ENCODE measurements at regions not wholly inside any gene's neighbourhood (a gene's known extent, or its start where the extent isn't known, plus 50 kb on each side); places are given as distances from the start of the nearest gene placed in this dataset.

DNA sequence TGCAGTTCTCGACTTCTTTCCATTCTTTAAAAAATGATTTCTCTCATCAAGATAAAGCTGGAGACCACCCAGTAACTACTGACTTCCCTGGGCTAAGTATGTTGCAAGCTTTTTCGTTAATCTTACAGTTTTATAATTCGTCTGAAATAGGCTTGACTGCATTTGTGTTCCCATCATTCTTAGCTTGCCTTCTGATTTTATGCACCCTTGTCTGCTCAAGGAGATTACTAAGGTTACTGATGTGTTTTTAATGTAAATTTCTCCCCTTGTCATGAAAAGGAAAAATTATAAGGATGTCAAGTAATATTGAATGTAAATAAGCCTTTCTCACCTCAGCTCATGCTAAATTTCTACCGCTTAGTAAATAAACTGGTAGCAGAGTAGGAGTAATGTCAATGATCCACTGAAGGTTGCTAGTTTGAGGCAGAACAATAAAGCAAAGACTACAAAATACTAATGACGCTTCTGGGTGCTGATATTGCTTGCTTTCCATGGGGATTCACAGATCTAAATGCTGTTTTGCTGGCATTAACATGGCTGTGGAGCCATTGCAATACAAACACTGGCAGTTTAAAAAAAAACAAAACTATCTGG lies 91.9 kb upstream of the CDH20 start:
- no peak for DNase-seq (ENCODE audit: low read depth in 2 of 2)

DNA sequence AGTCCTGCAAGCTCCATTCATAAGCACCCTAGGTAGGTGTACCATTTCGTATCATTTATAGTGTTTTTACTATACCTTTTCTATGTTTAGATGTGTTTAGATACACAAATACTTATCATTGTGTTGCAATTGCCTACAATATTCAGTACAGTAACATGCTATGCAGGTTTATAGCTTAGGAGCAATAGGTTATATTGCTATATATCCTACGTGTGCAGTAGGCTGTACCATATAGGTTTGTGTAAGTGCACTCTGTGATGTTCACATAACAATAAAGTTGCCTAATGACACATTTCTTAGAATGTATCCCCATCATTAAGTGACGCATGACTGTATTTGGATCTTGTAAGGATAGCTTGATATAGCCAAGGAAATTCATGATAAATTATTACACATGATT lies 88.6 kb upstream of the CDH20 start:
- no peak for DNase-seq (ENCODE audit: low read depth in 2 of 2)

DNA sequence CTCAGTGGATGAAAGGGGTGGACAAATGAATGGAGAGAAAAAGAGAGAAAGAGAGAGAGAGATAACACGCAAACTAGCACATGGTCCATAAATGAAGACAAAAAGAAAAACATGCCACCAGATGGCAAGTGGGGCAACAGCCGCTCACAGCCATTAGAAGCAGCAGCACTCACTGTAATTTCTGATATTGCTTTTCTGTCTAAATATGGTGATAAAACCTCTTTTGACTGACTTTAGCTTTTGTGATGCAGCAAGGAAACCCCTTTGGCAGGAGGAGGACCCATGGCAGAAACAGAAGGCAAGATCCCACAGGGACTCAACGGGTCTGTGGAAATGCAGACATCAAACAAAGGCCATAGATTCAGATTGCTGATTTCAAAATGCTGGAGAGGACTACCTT lies 88.0 kb upstream of the CDH20 start:
- no peak for DNase-seq (ENCODE audit: low read depth in 2 of 2)

DNA sequence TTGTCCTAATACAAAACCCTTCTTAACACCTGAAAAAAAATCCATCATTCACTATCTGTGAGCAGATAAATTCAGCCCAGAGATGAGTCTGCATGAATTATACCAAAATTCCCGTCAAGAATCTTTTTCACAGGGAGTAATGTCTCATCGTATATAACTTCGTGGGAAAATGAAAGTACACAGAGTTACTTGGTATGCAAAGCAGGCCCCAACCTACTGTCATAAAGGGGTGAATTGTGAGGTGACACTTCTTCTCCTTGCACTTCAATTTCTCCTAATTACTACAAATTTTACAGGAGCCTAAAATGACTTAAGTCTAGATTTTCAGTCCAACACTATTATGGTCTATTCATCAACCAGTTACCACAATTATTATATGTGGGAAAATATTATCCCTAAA lies 84.6 kb upstream of the CDH20 start:
- DNase-seq (ENCODE audit: low read depth in 2 of 2), result no peak

DNA sequence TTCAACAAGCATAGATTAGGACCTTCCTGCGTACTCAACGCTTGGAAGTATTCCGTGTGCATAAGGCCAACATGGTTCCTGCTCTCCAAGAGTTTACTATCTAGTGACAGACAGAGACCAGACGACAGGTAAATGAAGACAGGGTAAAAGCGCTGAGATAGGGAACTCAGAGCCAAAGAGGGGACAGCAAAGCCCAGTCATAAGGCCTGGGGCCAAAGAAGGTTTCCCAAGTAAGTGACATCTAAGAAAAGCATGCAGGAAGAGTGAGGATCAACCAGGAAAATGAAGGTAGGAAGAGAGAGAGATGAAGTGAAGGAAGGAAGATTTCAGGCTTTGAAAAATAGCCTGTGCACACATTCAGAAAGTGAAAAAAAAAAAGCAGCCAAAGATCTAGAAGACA lies 76.9 kb upstream of the CDH20 start:
- no peak for DNase-seq (ENCODE audit: low read depth in 2 of 2)

DNA sequence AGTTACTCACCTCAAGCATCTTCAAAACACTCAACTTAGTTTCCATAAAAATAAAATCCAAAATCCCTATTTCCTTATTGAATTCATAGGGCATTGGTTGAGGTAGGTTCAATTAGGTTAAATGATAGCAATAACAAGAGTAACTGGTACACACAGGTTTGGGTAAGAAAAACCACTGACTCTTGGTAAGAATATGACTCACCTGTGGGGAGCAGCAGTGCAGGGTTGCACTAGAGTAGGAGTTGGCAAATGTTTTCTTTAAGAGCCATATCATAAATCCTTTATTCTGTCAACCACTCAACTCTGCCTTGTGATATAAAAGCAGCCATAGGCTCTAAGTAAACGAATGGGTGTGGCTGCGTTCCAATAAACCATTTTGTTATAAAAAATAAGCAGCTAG lies 71.4 kb upstream of the CDH20 start:
- DNase-seq (ENCODE audit: low read depth in 2 of 2), result no peak

DNA sequence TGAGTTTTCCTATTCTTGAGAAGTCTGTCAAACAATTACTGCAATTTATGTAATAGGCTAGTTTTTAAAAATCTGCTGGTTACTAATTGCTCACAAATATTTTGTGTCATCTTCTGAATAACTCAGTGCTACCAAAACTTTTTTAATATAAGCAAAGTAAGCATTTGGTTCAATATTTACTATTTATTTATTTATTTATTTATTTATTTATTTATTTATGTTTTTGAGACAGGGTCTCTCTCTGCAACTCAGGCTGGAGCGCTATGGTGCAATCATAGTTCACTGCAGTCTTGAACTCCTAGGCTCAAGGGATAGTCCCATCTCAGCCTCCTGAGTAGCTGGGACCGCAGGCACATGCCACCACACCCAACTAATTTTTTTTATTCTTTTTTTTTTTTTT lies 60.4 kb upstream of the CDH20 start:
- no peak for DNase-seq (ENCODE audit: low read depth in 2 of 2)

DNA sequence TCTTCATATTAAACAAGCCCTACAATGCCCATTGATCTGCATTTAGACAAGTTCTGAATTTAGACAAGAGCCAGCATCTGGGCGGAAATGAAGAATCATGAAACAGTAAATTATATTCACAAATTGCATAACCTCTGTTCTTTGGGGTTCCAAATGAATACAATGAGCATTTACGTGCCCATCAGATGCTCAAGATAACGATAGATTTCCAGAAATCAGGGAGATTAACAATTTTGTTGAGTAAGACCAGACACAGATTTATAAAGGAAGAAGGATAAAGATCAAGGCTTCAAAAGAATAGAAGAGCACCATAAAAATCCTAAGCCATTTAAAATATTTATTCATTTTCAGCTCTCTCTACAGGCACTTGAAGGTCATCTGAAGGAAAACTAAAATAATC lies 59.7 kb upstream of the CDH20 start:
- no peak for DNase-seq (ENCODE audit: low read depth in 2 of 2)

DNA sequence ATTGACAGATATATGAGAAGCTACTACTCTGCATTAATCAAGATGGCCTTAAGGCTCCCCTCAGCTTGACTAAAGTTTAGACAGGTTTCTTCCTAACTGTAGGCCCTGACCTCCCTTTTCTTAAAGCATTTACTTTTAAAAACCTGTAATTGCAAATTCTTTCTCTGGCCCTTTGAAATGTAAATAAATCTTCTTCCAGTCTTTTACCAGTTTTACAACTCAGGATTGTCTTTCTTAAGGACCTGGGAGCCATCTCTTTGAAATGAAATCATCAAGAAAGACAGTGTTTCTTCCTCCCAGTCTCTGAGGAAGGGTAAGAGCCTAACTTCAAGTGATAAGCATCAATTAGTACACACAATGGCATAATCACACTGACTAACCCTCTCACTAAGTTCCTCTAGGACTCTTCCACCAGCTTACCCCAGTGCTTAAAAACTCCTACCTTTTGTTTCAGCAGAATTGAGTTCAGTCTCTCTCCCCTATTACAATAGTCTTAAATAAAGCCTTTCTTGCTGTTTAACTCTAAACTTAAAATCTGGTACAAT lies 58.7 kb upstream of the CDH20 start:
- DNase-seq (ENCODE audit: low read depth in 2 of 2), result no peak

DNA sequence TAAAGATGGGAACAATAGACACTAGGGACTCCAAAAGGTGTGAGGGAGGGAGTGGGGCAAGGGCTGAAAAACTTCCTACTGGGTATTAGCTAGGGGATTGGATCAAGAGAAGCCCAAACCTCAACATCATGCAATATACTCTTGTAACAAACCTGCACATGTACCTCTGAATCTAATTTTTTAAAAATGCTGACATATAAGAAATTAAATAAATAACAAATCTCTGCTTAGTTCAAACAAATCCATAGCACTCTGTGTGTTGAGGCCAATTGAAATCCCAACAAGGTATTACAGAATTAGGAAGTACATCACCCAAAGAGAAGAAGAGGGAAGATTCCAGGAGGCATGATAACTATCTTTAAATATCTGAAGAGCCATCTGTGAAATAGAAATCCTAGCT lies 55.4 kb upstream of the CDH20 start:
- DNase-seq (ENCODE audit: low read depth in 2 of 2), result no peak

DNA sequence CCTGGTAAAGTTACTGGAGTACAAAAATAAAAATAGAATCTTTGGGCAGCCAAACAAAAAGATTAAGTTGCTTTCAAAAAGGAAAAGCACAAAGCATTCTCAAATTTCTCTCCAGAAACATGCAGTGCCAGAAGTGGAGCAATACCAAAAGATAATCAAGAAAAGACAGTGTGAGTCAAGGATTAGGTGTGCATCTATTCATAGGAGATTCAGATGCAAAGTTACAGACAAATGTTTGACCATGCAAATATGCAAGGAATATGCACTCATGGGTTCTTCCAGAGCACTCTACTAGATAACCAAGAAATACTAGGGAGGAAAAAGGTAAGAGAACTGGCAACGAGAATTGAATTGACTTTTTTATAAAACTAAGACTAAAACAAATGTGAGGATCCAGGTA lies 51.8 kb upstream of the CDH20 start:
- DNase-seq (ENCODE audit: low read depth in 2 of 2), result no peak

DNA sequence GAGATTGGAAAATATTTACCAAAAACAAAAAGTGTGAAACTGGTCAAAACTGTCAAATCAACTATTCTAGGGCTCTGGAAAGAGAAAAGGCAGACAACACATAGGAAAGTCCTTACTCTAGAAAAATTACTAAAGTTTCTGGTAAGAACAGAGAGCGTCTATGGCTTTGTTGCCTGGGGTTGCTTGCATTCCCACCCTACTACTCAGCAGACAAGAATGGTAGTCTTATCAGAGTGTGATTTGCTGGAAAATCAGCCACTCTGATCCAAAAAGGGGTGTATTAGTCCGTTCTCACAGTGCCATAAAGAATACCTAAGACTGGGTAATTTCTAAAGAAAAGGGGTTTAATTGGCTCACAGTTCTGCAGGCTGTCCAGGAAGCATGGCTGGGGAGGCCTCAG lies 50.3 kb upstream of the CDH20 start:
- DNase-seq (ENCODE audit: low read depth in 2 of 2), result no peak

Data from dermis microvascular lymphatic vessel endothelial cell (primary cell).